ENCODE measurements at regions not wholly inside any gene's neighbourhood (a gene's known extent, or its start where the extent isn't known, plus 50 kb on each side); places are given as distances from the start of the nearest gene placed in this dataset.

- FAIRE-seq, result no peak
Measured at GRCh38 chr2:136310005-136310495, 192.1 kb upstream of the CXCR4 start.

GRCh38 chr2:136308611-136309010 lies 190.7 kb upstream of the CXCR4 start:
- Histone ChIP-seq H3K27ac (ENCODE audit: low read depth, low read length) (no peak overlapping the region), H3K4me2 (ENCODE audit: low read length) (no peak overlapping the region), H3K4me3 (ENCODE audit: insufficient read depth, low read depth, low read length) (no peak overlapping the region), H3K9me3 (ENCODE audit: insufficient read depth, low read depth, low read length) (no peaks in the 10 kb centered on the region), H3K79me2 (ENCODE audit: insufficient read depth, low read length) (no peaks in the 10 kb centered on the region), H3K27me3 (ENCODE audit: insufficient read depth, low read length) (no peaks in the 10 kb centered on the region), H3K36me3 (ENCODE audit: insufficient read depth, low read length) (no peaks in the 10 kb centered on the region), H4K20me1 (ENCODE audit: insufficient read depth, low read length) (no peaks in the 10 kb centered on the region), H2AFZ (ENCODE audit: low read depth, low read length) (no peak overlapping the region), H3K4me1 (ENCODE audit: insufficient read depth, low read length) (no peaks in the 10 kb centered on the region), H3K9ac (ENCODE audit: low read length) (no peak overlapping the region)
- Mint-ChIP-seq H3K9me3 (ENCODE audit: unreplicated experiment) (no peaks in the 10 kb centered on the region), H3K4me3 (ENCODE audit: unreplicated experiment) (no peak overlapping the region), H3K27me3 (ENCODE audit: low read depth, unreplicated experiment) (peaks cover 9% of the 10 kb centered on the region), H3K27ac (ENCODE audit: unreplicated experiment) (no peak overlapping the region), H3K4me1 (ENCODE audit: low read depth, unreplicated experiment) (no peaks in the 10 kb centered on the region), H3K36me3 (ENCODE audit: low read depth, unreplicated experiment) (peaks cover 3% of the 10 kb centered on the region)
- TF ChIP-seq CTCF (IDR thresholded peaks at IDR 0.05; ENCODE audit: insufficient read depth, low read depth, low read length) (no peak), EZH2 (IDR thresholded peaks at IDR 0.05; ENCODE audit: insufficient read depth, low read length) (no peak)
- FAIRE-seq, result no peak
- DNase-seq (ENCODE audit: low read depth), result no peak

More at GRCh38 chr2:136310005-136310495, 192.1 kb upstream of the CXCR4 start:
- Histone ChIP-seq H3K9me3 (ENCODE audit: insufficient read depth, low read depth, low read length) (no peaks in the 10 kb centered on the region), H3K9ac (ENCODE audit: low read length) (no peak overlapping the region), H3K36me3 (ENCODE audit: insufficient read depth, low read length) (no peaks in the 10 kb centered on the region), H3K79me2 (ENCODE audit: insufficient read depth, low read length) (no peaks in the 10 kb centered on the region), H2AFZ (ENCODE audit: low read depth, low read length) (no peak overlapping the region), H3K27me3 (ENCODE audit: insufficient read depth, low read length) (no peaks in the 10 kb centered on the region), H3K4me3 (ENCODE audit: insufficient read depth, low read depth, low read length) (no peak overlapping the region), H4K20me1 (ENCODE audit: insufficient read depth, low read length) (no peaks in the 10 kb centered on the region), H3K27ac (ENCODE audit: low read depth, low read length) (no peak overlapping the region), H3K4me2 (ENCODE audit: low read length) (no peak overlapping the region), H3K4me1 (ENCODE audit: insufficient read depth, low read length) (no peaks in the 10 kb centered on the region)
- H3K4me1 Mint-ChIP-seq (ENCODE audit: low read depth, unreplicated experiment), result no peaks in the 10 kb centered on the region
- no peak for TF ChIP-seq EZH2 (IDR thresholded peaks at IDR 0.05; ENCODE audit: insufficient read depth, low read length)
- no peak for TF ChIP-seq CTCF (IDR thresholded peaks at IDR 0.05; ENCODE audit: insufficient read depth, low read depth, low read length)
- no peak for DNase-seq (ENCODE audit: low read depth)
- H3K27me3 Mint-ChIP-seq (ENCODE audit: low read depth, unreplicated experiment), result peaks cover 9% of the 10 kb centered on the region
- H3K36me3 Mint-ChIP-seq (ENCODE audit: low read depth, unreplicated experiment), result peaks cover 3% of the 10 kb centered on the region
- no peaks in the 10 kb centered on the region for H3K9me3 Mint-ChIP-seq (ENCODE audit: unreplicated experiment)
- H3K27ac Mint-ChIP-seq (ENCODE audit: unreplicated experiment), result no peak overlapping the region
- H3K4me3 Mint-ChIP-seq (ENCODE audit: unreplicated experiment), result no peak overlapping the region

- Histone ChIP-seq H3K27ac (ENCODE audit: low read depth, low read length) (no peak overlapping the region), H3K4me1 (ENCODE audit: insufficient read depth, low read length) (no peaks in the 10 kb centered on the region), H3K79me2 (ENCODE audit: insufficient read depth, low read length) (no peaks in the 10 kb centered on the region), H3K9ac (ENCODE audit: low read length) (no peak overlapping the region), H4K20me1 (ENCODE audit: insufficient read depth, low read length) (no peaks in the 10 kb centered on the region), H3K4me2 (ENCODE audit: low read length) (no peak overlapping the region), H3K4me3 (ENCODE audit: insufficient read depth, low read depth, low read length) (no peak overlapping the region), H2AFZ (ENCODE audit: low read depth, low read length) (no peak overlapping the region), H3K36me3 (ENCODE audit: insufficient read depth, low read length) (no peaks in the 10 kb centered on the region), H3K9me3 (ENCODE audit: insufficient read depth, low read depth, low read length) (no peaks in the 10 kb centered on the region), H3K27me3 (ENCODE audit: insufficient read depth, low read length) (no peaks in the 10 kb centered on the region)
- DNase-seq (ENCODE audit: low read depth) (no peak), FAIRE-seq (no peak)
- H3K36me3 Mint-ChIP-seq (ENCODE audit: low read depth, unreplicated experiment), result peaks cover 3% of the 10 kb centered on the region
- no peaks in the 10 kb centered on the region for H3K4me1 Mint-ChIP-seq (ENCODE audit: low read depth, unreplicated experiment)
- H3K27me3 Mint-ChIP-seq (ENCODE audit: low read depth, unreplicated experiment), result peaks cover 9% of the 10 kb centered on the region
- TF ChIP-seq EZH2 (IDR thresholded peaks at IDR 0.05; ENCODE audit: insufficient read depth, low read length), result no peak
- TF ChIP-seq CTCF (IDR thresholded peaks at IDR 0.05; ENCODE audit: insufficient read depth, low read depth, low read length), result no peak
- no peak overlapping the region for H3K4me3 Mint-ChIP-seq (ENCODE audit: unreplicated experiment)
- H3K9me3 Mint-ChIP-seq (ENCODE audit: unreplicated experiment), result no peaks in the 10 kb centered on the region
- no peak overlapping the region for H3K27ac Mint-ChIP-seq (ENCODE audit: unreplicated experiment)
Measured at GRCh38 chr2:136306836-136307235, 188.9 kb upstream of the CXCR4 start.
